ENCODE measurements at regions not wholly inside any gene's neighbourhood (a gene's known extent, or its start where the extent isn't known, plus 50 kb on each side); places are given as distances from the start of the nearest gene placed in this dataset.
"Not testable (repeated sequence)": the region's sequence is repeated elsewhere in the genome, so short reads cannot be mapped to it uniquely, and the experiment has no call there.

DNA sequence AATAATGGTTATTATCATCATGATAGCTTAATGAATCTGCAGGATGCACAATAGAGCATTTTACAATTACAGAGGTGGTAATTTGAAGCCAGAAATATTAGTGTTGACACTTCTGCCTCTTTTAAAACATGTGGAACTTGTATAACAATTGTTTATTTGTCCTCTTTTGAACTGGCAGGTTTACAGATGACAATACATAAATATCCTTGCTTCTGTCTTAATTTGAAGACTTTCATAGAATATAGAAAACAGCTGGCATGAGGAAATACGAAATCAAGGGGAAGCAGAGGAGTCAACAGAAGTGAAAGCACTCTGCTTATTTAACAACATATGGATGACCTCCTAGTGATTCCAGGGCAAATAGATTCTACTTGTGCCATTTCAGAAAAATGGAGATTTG, 270.5 kb upstream of the SGO1 start:
- no peak for DNase-seq

DNA sequence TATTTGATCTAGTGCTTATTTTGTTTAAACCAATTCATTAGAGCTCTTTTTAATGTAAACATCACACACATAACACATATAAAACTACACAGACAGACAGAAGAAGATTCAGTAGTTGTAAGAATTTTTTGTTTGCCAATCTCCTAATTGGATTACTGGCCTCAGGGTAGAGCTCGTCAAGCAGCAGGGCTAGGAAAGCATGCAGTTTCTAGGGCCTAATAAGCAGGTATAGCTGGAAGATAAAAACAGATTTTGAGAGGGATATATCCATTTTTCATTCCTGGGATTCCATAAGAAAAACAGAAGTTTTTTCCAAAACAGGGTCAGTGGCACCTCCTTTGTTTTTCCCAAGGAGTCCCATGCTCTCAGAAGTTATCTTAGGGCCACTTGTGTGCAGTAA, 265.2 kb upstream of the SGO1 start:
- DNase-seq, result no peak

DNA sequence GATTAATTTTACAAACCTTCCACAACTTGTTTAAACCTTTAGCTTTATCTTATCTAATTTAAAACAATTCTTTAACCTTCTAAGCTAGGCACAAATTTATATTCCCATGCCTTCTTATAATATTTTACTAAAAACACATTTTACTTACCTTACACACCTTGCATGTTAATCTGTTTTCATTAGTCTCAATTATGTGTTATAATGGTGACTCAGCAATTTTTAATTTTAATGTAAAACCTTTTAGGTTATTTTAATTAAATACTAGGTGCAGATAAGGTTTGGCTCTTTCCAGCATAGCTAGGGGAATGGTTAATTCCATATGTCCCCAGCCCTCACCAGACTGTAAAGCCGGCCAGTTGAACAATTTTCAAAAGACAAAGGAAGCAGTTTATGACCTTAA, 264.6 kb upstream of the SGO1 start:
- no peak for DNase-seq

DNA sequence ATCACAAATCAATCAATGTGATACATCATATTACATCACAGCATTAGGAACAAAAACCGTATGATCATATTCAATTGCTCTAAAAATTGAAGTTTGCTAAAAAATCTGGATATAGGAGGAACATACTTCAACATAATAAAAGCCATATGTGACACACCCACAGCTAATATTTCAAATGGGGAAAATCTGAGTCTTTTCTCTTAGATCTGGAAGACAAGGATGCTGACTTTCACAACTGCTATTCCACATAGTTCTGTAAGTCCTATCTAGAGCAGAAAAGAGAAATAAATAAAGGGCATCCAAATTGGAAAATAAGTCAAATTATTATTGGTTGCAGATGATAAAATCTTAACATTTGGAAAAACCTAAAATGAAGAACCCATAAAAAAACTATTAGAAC, 256.8 kb upstream of the SGO1 start:
- no peak for DNase-seq

DNA sequence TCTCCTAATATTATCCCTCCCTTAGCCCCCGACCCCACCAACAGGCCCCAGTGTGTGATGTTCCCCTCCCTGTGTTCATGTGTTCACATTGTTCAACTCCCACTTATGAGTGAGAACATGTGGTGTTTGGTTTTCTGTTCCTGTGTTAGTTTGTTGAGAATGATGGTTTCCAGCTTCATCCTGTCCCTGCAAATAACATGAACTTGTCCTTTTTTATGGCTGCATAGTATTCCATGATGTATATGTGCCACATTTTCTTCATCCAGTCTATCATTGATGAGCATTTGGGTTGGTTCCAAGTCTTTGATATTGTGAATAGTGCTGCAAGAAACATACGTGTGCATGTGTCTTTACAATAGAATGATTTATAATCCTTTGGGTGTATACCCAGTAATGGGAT, 241.3 kb upstream of the SGO1 start:
- not testable (repeated sequence) for DNase-seq

DNA sequence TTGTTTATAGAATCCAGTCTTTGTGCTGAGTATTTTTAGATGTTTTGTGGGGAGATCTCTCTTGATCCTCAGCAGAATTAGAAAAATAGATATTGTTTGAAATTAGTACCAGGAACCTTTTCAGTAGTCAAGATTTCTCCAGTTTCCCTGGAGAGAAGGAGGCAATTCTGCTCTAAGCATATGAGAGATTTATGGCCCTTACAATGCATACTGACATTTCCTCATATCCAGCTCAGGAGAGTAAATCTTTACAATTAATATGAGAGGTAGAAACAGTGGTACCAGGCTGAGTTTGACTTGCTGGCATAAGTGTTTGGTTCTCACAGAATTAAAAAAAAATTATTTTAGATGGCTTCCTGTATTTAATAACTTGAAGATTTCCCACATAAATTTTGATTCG, 239.1 kb upstream of the SGO1 start:
- no peak for DNase-seq

DNA sequence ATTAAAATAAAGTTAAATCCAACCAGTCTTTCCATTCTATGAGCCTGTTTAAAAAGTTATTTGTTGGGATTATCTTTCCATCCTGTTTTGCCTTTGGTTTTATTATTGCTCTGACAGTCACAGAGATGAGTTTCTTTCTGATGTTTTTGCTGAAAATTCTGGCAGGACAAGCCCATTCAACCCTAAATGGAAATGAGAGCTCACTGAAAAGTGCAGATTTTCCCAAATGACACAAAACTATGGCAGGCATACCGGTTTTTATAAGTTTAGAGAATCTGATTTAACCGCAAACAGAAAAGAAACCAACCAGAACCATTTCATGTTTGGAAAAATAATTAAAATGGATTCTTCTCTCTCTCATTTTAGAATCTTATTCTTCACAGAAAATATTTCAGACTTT, 238.1 kb upstream of the SGO1 start:
- DNase-seq, result no peak

DNA sequence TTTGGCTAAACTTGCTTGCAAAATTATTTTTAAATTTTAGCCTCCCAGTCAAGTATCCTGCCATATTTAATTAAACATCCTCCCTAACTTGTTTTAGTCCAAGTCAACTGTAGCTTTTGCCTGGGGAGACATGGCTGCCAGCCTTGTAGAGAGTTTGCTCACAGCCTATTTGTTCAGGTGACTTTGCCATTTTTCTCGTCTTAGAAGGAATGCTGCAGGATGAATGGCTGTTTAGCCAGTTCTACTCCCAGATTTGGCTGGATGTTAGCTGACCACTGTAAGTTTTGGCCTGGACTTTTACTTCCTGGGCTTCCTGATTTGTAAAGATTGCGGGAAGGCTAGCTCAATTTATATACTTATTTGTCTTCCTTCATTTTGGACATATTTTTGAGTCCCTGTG, 236.4 kb upstream of the SGO1 start:
- DNase-seq, result no peak

DNA sequence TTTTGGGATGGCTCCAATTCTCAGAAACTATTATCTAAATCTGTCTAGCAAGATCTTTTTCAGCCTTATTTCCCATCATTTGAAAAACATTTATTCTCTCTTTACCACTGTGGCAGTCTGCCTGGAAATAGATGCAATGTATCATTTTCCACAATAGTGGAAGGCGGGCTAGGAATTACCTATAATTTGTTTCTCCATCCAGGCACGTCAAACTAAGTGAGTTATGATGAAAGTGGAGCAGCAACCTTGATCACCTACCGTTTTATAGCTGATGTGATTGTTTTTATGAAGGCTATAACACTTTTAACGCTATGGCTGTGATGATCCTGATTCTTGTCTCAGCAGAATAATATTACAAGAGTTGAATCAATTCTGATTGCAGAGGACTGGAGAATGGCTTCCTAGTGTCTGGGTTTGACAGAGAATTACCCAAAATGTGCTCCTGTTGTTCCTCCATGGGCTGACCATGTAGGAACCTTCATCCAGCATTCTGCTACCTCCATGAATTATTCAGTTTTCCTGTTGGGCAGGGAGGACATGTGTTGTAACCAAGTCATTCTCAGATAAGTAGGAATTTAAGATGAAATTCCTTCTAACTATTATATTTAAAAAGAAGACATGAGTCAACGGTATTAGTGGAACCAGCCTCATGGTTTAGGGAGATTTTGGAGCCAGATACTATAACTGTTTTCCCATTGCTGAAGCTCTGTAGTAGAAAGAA, 231.5 kb upstream of the SGO1 start:
- DNase-seq, result no peak

DNA sequence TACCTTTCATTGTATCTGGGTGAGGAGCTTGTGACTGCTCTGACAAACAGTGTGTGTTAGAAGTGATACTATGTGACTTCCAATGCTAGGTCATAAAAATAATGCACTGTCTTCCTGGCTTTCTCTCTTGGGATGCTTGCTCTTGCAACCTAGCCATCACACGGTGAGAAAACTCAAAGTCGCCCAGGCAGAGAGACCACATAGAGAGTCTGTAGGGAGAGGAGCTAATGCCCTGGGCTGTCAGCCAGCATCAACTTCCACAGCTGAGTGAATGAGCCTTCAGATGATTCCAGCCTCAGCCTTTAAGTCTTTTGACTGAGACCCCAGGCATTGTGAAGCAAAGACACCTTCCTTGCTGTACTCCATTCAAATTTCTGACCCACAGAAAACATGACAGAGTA, 220.6 kb upstream of the SGO1 start:
- DNase-seq, result no peak

DNA sequence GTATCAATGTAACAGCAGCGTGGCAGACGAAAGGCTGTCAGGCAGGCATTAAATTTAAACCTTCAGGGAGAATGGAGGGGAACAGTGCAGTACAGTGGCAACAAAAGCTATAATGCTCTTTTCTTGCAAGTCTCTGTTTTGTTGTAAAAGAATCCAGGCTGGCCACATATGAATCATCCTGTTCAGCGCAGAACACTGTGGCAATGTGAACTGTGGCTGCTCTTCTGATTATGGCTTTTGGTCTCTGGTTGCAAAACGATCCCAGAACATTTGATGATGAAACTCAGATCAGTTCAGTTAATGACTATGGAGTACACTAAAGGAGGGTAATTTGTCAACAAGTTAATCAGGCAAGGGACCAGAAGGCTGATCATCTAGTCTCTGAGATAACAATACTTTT, 219.7 kb upstream of the SGO1 start:
- DNase-seq, result no peak

DNA sequence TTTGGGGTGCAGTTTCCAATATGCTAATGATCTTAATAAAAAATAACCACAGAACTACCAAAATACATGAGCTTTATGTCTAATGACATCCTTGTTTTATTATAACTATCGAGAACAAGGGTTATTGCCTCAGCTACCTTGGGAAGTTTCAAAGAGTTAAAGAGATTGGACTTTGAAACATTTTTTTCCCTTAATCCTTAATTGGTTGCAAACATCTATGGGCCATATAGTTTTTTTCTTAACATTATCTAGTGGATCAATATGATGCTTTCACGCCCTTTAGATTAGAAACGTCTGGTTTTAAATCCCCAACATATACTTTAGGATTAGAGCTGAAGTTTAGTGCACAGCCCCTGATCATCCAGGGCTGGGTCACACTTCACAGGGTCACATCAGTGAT, 219.2 kb upstream of the SGO1 start:
- no peak for DNase-seq

DNA sequence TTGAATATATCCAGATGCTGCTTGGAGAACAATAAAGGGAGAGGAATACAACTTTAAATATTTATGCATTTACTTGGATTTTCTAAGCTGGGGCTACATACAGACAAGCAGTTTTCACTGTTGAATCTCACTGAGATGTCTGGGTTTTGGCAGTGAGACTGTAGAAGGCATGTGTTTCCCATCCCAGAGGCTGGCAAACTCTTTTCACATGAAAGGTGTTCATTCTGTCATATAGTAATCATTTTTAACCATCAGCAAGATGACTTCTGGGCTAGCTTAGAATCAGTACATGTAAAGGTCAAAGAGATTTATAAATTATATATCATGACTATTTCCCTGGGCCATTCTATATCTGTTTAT, 218.7 kb upstream of the SGO1 start:
- DNase-seq, result no peak

DNA sequence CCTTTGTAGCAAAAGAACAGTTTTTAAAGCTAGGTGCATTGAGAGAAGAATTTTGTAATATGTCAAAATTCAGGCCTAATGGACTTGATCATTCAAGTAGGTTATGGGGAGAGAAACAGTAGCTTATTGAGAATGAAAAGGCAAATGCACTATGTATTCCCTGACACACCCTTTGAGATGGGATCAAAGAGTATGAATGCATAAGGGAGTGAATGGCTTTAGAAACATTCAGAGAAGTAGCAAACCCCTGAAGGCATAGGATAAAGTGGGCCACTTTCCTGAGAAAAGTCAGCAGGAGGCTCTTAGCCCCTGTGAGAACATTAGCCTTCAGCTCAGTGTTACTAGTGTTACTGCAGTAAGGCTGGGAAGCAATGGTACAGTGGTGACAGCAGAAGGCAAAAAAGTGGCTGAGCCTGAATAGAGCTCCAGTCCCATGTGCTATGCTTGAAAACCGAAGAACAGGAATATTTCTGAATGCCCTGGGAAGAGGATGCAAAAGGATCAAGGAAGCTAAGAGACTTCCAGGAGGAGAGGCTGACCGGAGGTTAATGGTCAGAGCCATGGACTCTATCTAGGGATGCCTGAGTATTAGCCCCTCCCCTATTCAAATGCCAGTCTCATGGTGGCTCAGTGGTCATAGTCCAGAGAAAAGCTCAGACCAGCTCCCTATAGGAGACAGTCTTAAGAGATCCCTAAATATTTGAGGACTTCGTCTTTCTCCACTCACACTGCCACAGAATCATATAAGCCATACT, 218.2 kb upstream of the SGO1 start:
- DNase-seq, result no peak

DNA sequence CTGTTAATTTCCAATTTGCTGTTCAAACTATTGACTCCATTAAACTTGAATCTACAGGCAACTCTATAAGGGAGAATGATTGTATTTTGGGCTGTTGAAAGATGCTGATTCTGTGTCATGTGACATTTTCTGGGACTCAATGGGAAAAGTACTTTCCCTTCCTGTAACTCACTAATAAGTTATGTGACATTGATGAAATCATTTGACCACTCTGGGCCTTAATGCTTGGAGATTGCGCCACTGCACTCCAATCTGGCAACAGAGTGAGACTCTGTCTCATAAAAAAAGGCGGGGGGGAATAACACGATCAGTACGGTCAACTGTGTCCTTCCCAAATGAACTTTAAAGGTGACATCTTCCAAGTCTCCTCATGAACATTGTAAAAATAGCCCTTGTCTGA, 215.2 kb upstream of the SGO1 start:
- DNase-seq, result no peak

DNA sequence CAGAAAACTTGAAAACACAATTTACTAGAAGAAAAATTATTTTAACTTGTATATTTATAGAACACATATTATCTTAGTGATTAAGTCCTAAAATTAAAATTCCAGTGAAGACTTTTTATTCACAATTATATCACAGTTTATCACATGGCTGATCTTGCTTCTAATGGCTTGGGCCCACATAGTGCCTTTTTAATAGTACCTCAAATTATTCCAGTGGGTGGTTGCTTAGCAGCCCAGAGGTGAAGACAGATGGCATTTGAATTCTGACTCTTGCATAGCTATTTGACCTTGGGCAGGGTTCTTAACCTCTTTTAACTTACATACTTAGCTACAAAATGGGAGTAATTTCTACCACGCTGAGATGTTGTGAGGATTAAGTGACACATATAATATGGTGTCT, 214.7 kb upstream of the SGO1 start:
- DNase-seq, result no peak

DNA sequence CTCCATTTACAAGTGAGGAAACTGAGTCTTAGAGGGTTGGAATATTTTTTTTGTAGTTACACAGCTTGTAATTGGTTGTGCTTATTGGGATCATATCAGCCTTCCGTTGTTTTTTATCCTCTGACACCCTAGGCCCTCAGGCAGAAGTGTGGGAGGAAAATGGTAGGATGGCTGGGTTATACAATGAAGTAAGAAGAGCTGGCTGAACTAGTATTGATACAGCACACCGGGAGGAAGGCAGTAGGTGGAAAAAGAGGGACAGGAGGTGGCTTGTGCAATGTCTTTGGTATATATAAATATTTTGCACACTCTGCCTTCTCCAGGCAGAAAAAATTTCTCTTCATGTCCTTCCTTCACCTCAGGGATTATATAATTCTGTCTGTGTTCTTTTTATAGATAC, 214.3 kb upstream of the SGO1 start:
- DNase-seq, result no peak

DNA sequence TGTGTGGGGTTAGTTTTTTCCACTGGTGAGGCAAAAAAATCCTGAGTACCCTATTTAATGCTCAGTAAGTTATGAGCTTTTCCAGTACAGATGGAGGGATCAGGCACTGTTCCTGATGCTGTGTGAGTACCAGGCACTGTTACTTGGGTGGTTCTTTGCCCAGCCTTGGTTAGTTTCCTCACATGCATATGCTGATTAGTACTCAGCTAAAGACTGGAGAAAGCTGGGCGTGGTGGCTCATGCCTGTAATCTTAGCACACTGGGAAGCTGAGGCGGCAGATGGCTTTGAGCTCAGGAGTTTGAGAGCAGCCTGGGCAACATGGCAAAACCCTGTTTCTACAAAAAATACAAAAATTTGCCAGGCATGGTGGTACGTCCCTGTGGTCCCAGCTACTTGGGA, 210.3 kb upstream of the SGO1 start:
- DNase-seq, result no peak

DNA sequence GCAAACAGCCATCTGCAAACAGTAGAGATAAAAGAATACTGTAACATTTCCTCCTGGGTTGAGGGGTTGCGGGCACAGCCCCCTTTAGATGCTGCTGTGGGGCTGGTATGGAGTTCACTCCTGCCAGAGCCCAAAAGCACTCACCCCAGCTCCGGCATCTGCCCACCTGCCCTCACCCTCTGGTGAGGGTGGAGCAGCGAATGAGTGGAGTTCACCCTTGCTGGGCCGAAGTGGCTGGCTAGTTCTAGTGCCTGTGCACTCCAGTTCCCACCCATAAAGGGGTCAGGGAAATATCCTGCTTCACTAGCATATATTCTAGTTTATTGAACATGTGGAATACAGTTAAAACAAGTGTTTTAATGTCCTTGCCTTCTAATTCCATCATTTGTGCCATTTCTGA, 209.7 kb upstream of the SGO1 start:
- no peak for DNase-seq

DNA sequence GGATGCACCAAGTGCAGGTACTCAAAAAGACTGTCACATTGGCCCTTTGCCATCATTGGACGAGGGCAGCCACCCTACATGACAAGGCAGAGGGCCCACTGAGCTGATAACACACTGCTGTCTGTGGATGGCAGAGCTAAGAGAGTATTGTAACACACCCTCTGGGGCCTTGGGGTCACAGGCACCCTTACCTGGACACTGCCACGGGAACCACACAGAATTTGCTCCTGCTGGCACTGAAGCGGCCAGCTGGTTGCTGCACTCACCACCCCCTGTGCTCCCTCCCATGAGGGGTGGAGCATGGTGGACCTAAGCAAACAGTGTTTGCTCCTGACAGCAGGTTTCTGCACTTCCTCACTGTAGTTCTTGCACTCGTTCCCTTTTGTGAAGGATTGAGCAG, 208.2 kb upstream of the SGO1 start:
- no peak for DNase-seq

DNA sequence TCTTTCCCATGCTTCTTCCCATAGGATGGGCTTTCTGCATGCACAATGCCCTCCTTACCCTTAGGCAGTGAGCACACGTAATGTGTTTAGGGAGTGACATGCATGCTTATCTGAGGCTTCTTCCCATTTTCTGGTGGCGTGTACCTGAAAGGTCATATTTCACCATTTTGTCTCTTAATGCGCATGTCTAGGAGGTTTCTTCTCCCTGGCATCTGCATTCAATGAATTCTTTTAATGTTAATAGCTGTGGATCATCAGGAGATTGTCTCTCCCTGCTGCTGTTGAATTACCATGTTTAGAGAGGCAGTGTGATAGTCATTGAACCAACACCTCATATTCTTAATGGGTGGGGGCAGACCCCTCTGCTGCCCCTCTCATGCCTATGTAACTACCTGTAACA, 205.6 kb upstream of the SGO1 start:
- no peak for DNase-seq

DNA sequence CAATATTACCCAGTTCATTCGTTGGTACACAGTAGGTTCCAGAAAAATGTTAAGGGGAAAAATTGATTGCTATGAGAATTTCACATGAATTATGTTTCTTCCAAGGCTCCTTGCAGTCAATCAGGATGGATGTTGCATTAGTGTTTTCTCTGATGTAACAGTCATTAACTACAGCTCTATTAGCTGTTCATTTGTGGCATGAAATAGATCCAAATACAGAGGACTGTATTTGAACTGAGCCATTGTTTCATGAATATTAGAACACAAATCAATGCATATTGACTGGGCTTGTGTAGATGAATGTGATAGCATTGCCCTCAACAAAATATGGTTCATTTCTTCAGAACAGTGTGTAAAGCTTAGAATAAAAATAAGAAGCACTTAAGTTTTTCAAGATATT, 203.0 kb upstream of the SGO1 start:
- DNase-seq, result no peak

DNA sequence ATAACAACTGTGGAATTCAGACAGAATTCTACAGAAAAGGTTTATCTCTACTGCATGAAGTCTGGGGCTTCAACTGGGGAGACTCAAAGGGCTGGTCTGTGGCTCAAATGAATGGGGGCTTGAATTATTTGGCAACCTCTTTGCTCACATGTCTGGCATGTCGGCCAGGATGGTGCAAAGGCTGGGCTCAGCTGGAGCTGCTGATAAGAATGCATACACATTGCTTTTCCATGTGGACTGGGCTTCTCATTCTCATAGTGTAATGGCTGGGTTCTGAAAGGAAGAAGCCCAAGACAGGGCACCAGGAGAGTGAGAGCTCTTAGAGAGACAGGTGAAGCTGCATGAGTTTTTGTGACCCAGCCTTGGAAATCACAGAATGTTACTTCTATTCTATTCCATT, 194.3 kb upstream of the SGO1 start:
- no peak for DNase-seq

DNA sequence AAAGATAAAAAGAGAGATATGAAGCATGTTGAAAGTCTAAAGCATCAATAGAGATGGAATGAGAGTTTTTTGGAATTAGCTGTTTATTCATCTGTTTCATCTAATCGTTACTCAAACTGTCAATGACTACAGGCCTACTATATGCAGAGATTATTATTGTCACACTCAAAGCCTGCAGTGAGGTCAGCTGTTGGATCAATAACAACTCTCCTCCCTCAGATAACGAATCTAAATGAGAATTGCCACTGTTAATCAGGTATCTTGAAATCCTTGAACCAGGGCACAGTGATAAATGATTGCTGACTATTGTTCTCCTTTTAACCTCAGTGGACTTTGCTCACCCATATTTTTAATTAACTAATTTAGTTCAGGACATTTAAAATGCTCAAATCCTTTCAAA, 192.3 kb upstream of the SGO1 start:
- DNase-seq, result no peak

DNA sequence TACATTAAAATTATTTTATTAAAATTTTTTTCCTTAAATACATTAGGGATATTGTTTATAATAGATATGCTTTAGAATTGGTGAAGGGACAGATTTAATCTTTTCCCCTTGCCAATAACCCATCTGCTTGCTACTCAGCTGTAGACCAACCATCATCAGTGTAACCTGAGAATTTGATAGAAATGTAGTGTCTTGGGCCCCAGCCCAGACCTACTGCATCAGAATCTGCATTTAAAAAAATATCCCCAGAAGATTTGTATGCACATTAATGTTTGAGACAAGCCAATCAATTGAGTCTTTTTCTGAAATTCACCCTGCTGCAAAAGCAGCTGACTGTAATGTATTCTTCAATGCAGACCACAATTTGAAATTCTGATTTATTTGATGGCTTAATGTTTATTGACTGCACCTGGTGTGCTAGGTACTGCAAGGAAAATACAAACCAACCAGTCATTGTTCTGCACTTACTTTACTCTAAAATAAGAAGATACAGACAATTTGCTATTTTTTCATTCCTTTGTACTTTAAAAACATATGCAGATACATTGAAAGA, 190.7 kb upstream of the SGO1 start:
- no peak for DNase-seq

Data from NCI-H2227 treated with DMSO at 0.1 percent for 48 hours (cell line).